HepG2 (cell line): ENCODE measurements at regions not wholly inside any gene's neighbourhood (a gene's known extent, or its start where the extent isn't known, plus 50 kb on each side); places are given as distances from the start of the nearest gene placed in this dataset.

Source experiments
- CREB1 ChIP-seq, 2 experiments: fragments of 450-650 bp in 1 of 2; IDR thresholded peaks; 2 replicates each; pipeline ENCODE4 v1.6.1; 2016 to 2017; ENCODE audit warnings: control low read depth in 1 of 2, mild to moderate bottlenecking in 1 of 2, missing compliant biosample characterization in 1 of 2, missing genetic modification characterization in 1 of 2
- DRAP1 ChIP-seq: IDR thresholded peaks from 2 replicates; pipeline ENCODE4 v1.6.1; 2016; ENCODE audit warnings: missing genetic modification reagents, missing compliant biosample characterization
- ERF ChIP-seq: IDR thresholded peaks from 2 replicates; pipeline ENCODE4 v1.6.1; 2018; ENCODE audit warnings: missing biosample characterization, missing genetic modification reagents
- FUBP1 ChIP-seq: sonication (generic); formaldehyde crosslinking; IDR thresholded peaks from 2 replicates; pipeline ENCODE4 v1.5.1; 2020; ENCODE audit warnings: missing genetic modification reagents, mild to moderate bottlenecking, borderline replicate concordance
- HMGXB4 ChIP-seq, 2 experiments: sonication (generic) in 1 of 2; formaldehyde crosslinking in 1 of 2; IDR thresholded peaks; 2 replicates each; pipeline versions ENCODE4 v1.4.0 to v1.6.1; 2018 to 2020; ENCODE audit warnings: missing genetic modification reagents in 2 of 2, borderline replicate concordance in 1 of 2, low read depth in 1 of 2, mild to moderate bottlenecking in 1 of 2, missing biosample characterization in 1 of 2
- KDM6A ChIP-seq: IDR thresholded peaks from 2 replicates; pipeline ENCODE4 v1.6.1; 2016; ENCODE audit warnings: low read depth
- MYNN ChIP-seq: sonication (generic); formaldehyde crosslinking; IDR thresholded peaks from 2 replicates; pipeline ENCODE4 v1.4.0; 2020; ENCODE audit warnings: mild to moderate bottlenecking, low read depth, missing genetic modification reagents
- NCOA2 ChIP-seq: sonication (generic); formaldehyde crosslinking; IDR thresholded peaks from 2 replicates; pipeline ENCODE4 v1.8.0; 2022; ENCODE audit warnings: inconsistent platforms
- PCBP1 ChIP-seq: fragments of 200-400 bp; formaldehyde crosslinking; IDR thresholded peaks from 2 replicates; pipeline ENCODE4 v1.6.1; 2017; ENCODE audit warnings: mild to moderate bottlenecking, low read depth, low read length, borderline replicate concordance
- SIN3A ChIP-seq: IDR thresholded peaks from 2 replicates; pipeline ENCODE4 v1.6.1; 2011; ENCODE audit warnings: low read depth, mild to moderate bottlenecking, control low read depth, low read length, borderline replicate concordance
- SMAD3 ChIP-seq: sonication (generic); formaldehyde crosslinking; IDR thresholded peaks from 2 replicates; pipeline ENCODE4 v1.4.0; 2020; ENCODE audit warnings: missing genetic modification reagents
- SMARCE1 ChIP-seq: fragments of 450-650 bp; IDR thresholded peaks from 2 replicates; pipeline ENCODE4 v1.6.1; 2017; ENCODE audit warnings: borderline replicate concordance
- SOX5 ChIP-seq: IDR thresholded peaks from 2 replicates; pipeline ENCODE4 v1.6.1; 2016; ENCODE audit warnings: borderline replicate concordance
- ZMAT3 ChIP-seq: sonication (generic); formaldehyde crosslinking; conservative IDR thresholded peaks from 2 replicates; pipeline ENCODE4 v1.7.0; 2021; ENCODE audit warnings: missing genetic modification reagents
- ZNF34 ChIP-seq: sonication (generic); formaldehyde crosslinking; IDR thresholded peaks from 2 replicates; pipeline ENCODE4 v1.4.0; 2020; ENCODE audit warnings: mild to moderate bottlenecking, missing genetic modification reagents, borderline replicate concordance
- ZNF598 ChIP-seq: sonication (generic); formaldehyde crosslinking; IDR thresholded peaks from 2 replicates; pipeline ENCODE4 v1.5.1; 2020; ENCODE audit warnings: mild to moderate bottlenecking, missing genetic modification reagents, borderline replicate concordance
- ZNF607 ChIP-seq: sonication (generic); formaldehyde crosslinking; IDR thresholded peaks from 2 replicates; pipeline ENCODE4 v1.5.1; 2020; ENCODE audit warnings: missing genetic modification reagents, mild to moderate bottlenecking, borderline replicate concordance
- ZNF703 ChIP-seq: sonication (generic); formaldehyde crosslinking; IDR thresholded peaks from 2 replicates; pipeline ENCODE4 v1.5.1; 2020; ENCODE audit warnings: missing genetic modification reagents, mild to moderate bottlenecking, moderate library complexity, borderline replicate concordance
- ZNF782 ChIP-seq: sonication (generic); formaldehyde crosslinking; IDR thresholded peaks from 2 replicates; pipeline ENCODE4 v1.4.0; 2020; ENCODE audit warnings: missing genetic modification reagents, mild to moderate bottlenecking, borderline replicate concordance
- TF ChIP-seq, protein P1 (sequence below): IDR thresholded peaks from 2 replicates; pipeline ENCODE4 v1.6.1; 2012; ENCODE audit warnings: inconsistent platforms
- TF ChIP-seq, protein P2 (sequence below): sonication (generic); formaldehyde crosslinking; IDR thresholded peaks from 2 replicates; pipeline ENCODE4 v1.4.0; 2020; ENCODE audit warnings: mild to moderate bottlenecking, missing genetic modification reagents

GRCh38 chr6:157763129-157763903 lies 59.7 kb upstream of the SNX9 start (continued):
- TF ChIP-seq HMGXB4 (CRISPR knock-in tag; IDR thresholded peaks at IDR 0.05; ENCODE audit: borderline replicate concordance in 1 of 2, low read depth in 1 of 2) = no peak
- TF ChIP-seq DRAP1 (CRISPR knock-in tag) = no peak
- no peak for TF ChIP-seq KDM6A (CRISPR knock-in tag)
- TF ChIP-seq CREB1 (IDR thresholded peaks at IDR 0.05) = peak; percentile 42; the same call in 1 of the 2 replicates
- no peak for TF ChIP-seq CREB1 (CRISPR knock-in tag; IDR thresholded peaks at IDR 0.05)
- TF ChIP-seq ZNF34 (CRISPR knock-in tag) = no peak
- peak; percentile 37; the same call in 1 of the 2 replicates for TF ChIP-seq SMARCE1
- peak; percentile 40; the same call in 1 of the 2 replicates for TF ChIP-seq SIN3A
- TF ChIP-seq ZNF703 = no peak
- 0 out of 2 replicates have a peak, but pooled peaks have one; percentile 72 for TF ChIP-seq MYNN (CRISPR knock-in tag)
- 0 out of 2 replicates have a peak, but pooled peaks have one; percentile 44 for TF ChIP-seq PCBP1
- TF ChIP-seq NCOA2 (CRISPR knock-in tag) = no peak
- TF ChIP-seq ZNF598 = peak; percentile 53; the same call in 1 of the 2 replicates
- TF ChIP-seq ZNF607 (CRISPR knock-in tag) = 0 out of 2 replicates have a peak, but pooled peaks have one; percentile 41
- peak; percentile 81 for TF ChIP-seq ERF (CRISPR knock-in tag)
- 0 out of 2 replicates have a peak, but pooled peaks have one; percentile 73 for TF ChIP-seq FUBP1
- TF ChIP-seq, protein P1, sequence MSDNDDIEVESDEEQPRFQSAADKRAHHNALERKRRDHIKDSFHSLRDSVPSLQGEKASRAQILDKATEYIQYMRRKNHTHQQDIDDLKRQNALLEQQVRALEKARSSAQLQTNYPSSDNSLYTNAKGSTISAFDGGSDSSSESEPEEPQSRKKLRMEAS = peak; percentile 77
- TF ChIP-seq, protein P2, sequence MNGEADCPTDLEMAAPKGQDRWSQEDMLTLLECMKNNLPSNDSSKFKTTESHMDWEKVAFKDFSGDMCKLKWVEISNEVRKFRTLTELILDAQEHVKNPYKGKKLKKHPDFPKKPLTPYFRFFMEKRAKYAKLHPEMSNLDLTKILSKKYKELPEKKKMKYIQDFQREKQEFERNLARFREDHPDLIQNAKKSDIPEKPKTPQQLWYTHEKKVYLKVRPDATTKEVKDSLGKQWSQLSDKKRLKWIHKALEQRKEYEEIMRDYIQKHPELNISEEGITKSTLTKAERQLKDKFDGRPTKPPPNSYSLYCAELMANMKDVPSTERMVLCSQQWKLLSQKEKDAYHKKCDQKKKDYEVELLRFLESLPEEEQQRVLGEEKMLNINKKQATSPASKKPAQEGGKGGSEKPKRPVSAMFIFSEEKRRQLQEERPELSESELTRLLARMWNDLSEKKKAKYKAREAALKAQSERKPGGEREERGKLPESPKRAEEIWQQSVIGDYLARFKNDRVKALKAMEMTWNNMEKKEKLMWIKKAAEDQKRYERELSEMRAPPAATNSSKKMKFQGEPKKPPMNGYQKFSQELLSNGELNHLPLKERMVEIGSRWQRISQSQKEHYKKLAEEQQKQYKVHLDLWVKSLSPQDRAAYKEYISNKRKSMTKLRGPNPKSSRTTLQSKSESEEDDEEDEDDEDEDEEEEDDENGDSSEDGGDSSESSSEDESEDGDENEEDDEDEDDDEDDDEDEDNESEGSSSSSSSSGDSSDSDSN (CRISPR knock-in tag) = peak; percentile 42; the same call in 1 of the 2 replicates
- 0 out of 2 replicates have a peak, but pooled peaks have one; percentile 52 for TF ChIP-seq ZMAT3 (CRISPR knock-in tag)
- TF ChIP-seq ZNF782 = peak; percentile 23; the same call in 1 of the 2 replicates
- peak; percentile 39; the same call in 1 of the 2 replicates for TF ChIP-seq SMAD3 (CRISPR knock-in tag)
- TF ChIP-seq SOX5 (CRISPR knock-in tag) = peak; percentile 67; the same call in 1 of the 2 replicates
